HUDEP-2 (cell line): ENCODE measurements at regions not wholly inside any gene's neighbourhood (a gene's known extent, or its start where the extent isn't known, plus 50 kb on each side); places are given as distances from the start of the nearest gene placed in this dataset.
"Not testable (repeated sequence)": the region's sequence is repeated elsewhere in the genome, so short reads cannot be mapped to it uniquely, and the experiment has no call there.

Source experiments
- DNase-seq, 76 experiments: peaks; one replicate each; lab custom pipeline; 2025; ENCODE audit not compliant: unreplicated experiment in 76 of 76; lab: John Stamatoyannopoulos, UW

DNA sequence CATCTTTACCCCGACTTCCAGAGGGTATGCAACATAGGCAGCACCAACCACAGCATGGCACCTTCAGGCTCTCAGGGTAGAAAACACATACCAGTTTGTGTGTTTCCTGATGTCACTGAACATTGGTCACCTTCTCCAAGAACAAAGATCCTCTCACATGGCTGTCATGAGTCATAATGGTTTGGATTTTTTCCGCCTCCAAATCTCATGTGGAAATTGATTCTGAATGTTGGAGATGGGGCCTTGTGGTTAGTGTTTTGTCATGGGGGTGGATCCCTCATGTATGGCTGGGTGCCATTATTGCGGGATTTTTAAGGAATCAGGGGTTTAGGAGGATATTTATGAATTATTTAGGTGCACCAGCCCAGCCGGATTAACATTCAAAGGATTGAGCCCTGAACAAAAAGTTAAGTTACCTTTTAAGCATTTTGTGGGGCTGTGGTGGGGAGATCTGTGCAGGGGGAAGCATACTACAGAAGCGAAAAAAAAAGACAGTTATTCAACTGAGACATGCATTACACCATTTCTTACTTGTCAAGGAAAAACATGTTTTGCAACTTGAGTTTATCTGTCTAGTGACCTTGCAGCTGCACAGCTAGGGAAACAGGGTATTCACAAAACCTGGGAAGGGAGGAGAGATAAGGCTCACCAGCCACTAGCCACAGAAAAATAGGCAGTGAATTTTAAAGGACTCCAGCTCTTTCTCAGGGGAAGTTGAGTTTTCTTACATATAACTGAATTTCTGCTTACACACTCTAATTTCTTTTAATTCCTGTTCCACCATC, 774.1 kb upstream of the AUTS2 start:
- no peak for DNase-seq

DNA sequence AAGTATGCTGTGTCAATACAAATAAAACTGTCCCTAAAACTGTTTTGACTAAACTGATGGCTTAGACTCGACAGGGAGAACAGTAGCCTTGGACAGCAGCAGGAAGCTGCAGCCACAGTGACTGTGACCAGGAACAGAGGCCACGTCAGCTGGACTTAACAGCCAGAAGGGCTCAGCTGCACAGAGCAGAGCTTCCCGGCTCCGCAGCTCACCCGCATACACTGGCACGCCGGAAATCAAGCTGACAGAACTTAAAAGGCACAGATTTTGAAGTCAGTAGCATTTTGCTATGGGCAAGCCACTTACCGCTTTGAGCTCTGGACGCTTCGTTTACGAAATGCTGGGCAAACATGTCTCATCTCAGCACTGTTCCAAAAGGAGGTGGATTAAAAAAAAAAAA, 769.7 kb upstream of the AUTS2 start:
- no peak for DNase-seq

GRCh38 chr7:68833422-68833821, 764.9 kb upstream of the AUTS2 start:
- no peak for DNase-seq

- DNase-seq, result no peak
Observed at GRCh38 chr7:68839014-68839413, 759.3 kb upstream of the AUTS2 start.

- DNase-seq, result no peak
Observed at GRCh38 chr7:68840991-68841390, 757.3 kb upstream of the AUTS2 start.

DNA sequence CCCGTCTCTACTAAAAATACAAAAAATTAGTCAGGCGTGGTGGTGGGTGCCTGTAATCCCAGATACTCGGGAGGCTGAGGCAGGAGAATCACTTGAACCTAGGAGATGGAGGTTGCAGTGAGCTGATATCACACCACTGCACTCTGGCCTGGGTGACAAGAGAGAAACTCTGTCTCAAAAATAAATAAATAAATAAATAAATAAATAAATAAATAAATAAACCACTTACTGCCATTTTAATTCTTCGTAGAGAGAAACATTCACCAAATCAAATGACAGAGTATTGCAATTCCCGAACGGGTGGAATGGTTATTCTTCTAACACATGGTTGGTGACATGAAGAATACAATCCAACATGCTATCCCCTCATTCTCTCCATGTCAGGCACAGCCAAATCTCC, 754.3 kb upstream of the AUTS2 start:
- not testable (repeated sequence) for DNase-seq

GRCh38 chr7:68846811-68847325, 751.4 kb upstream of the AUTS2 start:
- DNase-seq, result no peak

DNA sequence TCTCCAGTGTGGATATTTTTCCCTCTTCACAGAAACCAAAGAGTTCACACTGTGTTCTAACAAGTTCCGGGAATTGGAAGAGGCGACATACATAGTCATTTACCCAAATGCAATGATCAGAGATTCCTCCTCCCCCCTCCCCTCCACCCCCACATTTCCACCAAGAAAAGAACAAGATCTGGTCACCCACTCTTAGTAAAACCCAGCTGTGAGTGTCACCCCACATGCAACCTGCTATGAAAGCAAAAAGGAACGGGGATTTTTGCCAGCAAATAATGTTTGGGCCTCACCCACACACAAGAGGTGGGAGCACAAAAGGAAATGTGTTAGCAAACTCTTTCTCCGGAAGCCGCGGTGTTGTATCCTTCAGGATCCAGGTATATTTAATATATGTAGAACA, 745.0 kb upstream of the AUTS2 start:
- DNase-seq, result no peak

- DNase-seq, result no peak
Observed at GRCh38 chr7:68857571-68857970, 740.7 kb upstream of the AUTS2 start.

DNA sequence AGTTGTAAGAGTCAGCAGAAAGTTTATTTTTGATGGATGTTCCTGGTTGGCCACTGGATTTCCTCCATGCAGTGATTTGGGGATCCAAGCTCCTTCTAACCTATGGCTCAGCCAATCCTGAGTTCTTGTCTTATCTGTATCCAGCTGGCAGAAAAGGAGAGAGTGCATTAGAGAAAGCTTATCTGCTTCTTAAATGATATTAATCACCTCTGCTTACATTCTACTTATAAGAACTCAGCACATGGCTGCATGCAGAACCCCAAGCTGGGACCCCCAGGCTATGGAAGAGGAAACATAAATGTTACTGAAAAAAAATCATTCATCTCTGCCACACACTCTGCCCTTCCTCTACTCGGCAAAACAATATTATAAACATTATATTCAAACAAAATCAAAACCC, 739.8 kb upstream of the AUTS2 start:
- no peak for DNase-seq

GRCh38 chr7:68861171-68861570, 737.1 kb upstream of the AUTS2 start:
- DNase-seq, result no peak

- no peak for DNase-seq
Observed at GRCh38 chr7:68862261-68862660, 736.0 kb upstream of the AUTS2 start.

- no peak for DNase-seq
Observed at GRCh38 chr7:68862736-68863135, 735.5 kb upstream of the AUTS2 start.

GRCh38 chr7:68865351-68866199, 732.7 kb upstream of the AUTS2 start:
- no peak for DNase-seq

DNA sequence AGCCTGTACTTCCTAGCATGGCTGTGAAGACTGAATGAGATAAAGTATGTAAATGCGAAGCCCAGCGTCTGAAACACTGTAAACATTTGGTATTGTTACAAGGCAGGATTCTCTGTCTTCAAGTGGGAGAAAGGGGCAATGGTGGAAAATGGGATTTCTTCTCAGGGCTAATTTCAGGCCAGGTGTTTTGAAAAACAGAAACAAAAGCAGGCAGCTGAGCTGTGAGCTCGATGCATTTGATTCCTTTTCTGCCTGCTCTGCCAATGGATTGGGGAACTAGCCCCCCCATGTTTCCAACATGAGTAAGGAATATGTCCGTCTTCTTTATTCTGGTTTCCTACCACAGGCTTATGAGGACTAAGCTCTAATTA, 732.1 kb upstream of the AUTS2 start:
- DNase-seq, result no peak

DNA sequence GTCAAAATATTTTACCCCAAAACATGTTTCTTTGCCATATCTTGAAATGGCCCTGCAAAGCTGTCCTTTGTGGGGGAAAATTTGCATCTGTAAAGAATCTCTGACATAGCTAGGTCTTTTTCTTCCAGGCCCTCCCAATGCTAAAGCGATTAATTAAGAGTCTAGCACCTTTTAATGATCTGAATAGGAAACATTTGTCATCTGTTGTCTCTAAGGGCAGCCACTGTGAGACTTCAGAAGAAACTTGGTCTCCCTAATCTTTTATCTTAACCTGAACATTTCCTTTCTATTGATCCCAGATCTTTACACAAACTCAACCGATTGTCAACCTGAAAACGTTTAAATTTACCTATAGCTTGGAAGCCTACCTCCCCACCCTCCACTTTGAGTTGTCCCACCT, 731.6 kb upstream of the AUTS2 start:
- not testable (repeated sequence) for DNase-seq

DNA sequence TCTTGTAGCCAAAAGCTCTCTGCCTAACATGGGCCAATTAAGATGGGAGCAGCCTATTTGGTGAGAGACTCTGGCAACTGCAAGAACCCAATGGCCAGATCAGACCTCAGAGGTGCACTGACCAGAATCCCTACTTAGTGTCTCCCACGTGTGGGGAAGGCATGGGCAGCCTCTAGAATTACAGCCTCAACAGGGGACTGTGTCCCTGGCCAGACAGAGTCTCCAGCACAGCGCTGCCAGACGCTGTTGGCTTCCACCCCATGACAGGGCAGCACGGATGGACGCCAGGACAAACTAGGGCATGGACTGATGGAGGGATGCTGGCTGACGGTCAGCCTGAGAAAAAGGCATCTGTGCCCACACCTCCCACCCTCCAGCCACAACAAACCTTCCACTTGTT, 729.3 kb upstream of the AUTS2 start:
- no peak for DNase-seq

DNA sequence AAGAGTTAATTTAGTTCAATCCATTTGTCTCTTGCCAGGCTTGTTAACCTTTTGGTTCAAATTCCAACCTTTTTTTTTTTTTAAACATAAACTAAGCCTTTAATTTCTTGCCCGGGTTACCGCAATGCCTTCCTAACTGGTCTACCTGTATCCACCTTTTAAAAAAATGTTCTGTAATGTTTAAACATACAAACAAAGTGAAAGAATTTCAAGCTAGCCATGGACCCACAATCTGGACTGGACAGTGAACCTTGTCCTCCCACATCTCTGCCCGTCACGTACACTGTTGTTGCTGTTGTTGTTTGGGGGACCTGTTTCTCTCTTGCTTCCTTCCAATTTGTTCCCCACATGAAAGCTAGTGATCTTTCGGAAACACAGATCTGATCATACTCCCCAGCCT, 724.7 kb upstream of the AUTS2 start:
- no peak for DNase-seq

GRCh38 chr7:68875857-68876256, 722.4 kb upstream of the AUTS2 start:
- DNase-seq, result no peak

DNA sequence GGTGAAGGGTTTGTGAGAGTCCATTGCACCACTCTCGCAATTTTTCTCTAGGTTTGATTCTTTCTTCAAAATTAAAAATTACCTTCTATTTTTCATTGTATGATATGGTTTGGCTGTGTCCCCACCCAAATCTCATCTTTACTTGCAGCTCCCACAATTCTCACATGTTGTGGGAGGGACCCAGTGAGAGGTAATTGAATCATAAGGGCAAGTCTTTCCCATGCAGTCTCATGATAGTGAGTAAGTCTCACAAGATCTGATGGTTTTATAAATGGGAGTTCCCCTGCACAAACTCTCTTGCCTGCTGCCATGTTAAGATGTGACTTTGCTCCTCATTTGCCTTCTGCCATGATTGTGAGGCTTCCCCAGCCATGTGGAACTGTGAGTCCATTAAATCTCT, 711.2 kb upstream of the AUTS2 start:
- DNase-seq, result not testable (repeated sequence)

DNA sequence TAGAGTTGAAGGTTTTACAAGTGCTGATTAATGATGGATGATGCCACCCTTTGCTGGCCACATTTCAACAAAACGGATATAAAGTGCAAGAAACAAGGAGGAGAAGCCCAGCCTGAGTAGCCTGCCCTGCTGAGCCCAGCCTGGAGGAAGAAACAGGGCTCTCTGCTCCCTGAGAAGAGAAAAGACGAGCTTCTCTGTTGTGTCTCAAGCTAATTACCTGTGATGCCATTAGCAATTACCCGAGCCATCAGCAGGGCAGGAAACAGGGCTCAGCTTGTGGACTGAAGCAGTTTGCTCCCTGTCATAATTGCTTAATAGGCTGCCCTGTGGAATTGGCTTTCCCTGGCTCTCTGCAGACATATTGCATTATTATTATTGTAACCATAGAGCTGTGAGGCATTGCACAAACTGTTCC, 709.3 kb upstream of the AUTS2 start:
- no peak for DNase-seq

DNA sequence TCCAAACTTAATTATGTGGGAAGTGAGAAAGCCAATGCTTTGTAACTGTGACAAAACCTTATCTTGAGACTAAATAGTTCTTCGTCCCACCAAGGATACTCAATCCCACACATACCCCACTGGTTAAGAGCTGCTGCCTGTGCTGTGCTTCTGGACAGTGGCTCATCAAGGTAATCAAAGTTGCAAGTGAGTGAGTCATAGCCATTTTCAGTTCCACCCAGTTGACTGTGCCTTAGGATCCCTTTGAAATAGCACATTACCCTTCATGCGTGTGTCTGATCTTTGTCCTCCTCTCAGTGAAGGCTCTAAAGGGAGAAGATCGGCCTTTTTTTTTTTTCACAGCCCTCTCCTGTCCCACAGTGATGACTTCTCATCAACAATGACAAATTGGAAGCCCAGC, 706.0 kb upstream of the AUTS2 start:
- no peak for DNase-seq
